Heart right ventricle (tissue), 16 donors: ENCODE measurements at regions not wholly inside any gene's neighbourhood (a gene's known extent, or its start where the extent isn't known, plus 50 kb on each side); places are given as distances from the start of the nearest gene placed in this dataset.

Experiments used
- ATAC-seq, 8 donors: fragments of 200-7000 bp; cut with Tn5 transposase; one replicate each; pipeline ENCODE4 v1.9.1; 2020; ENCODE audit warnings: mild to moderate bottlenecking in 8 of 8, moderate library complexity in 8 of 8, moderate number of reproducible peaks in 1 of 8
- DNase-seq, 2 donors: peaks; one replicate each; pipeline ENCODE4 v3.0.0-alpha.2; 2020
- H3K27ac ChIP-seq, 10 donors: fragments of 200-600 bp; sonication (generic) in 2 of 10; one replicate each; pipeline versions ENCODE4 v1.5.0 to v1.8.0; 2020 to 2022; ENCODE audit warnings: mild to moderate bottlenecking in 3 of 10
- H3K27me3 ChIP-seq, 7 donors: fragments of 200-600 bp; one replicate each; pipeline ENCODE4 v1.8.0; 2021 to 2022; ENCODE audit warnings: mild to moderate bottlenecking in 2 of 7
- H3K36me3 ChIP-seq, 9 donors: fragments of 200-600 bp; sonication (generic) in 1 of 9; one replicate each; pipeline versions ENCODE4 v1.5.0 to v1.8.0; 2020 to 2022; ENCODE audit warnings: mild to moderate bottlenecking in 2 of 9
- H3K4me1 ChIP-seq, 9 donors: fragments of 200-600 bp; sonication (generic) in 1 of 9; one replicate each; pipeline versions ENCODE4 v1.5.0 to v1.8.0; 2020 to 2022; ENCODE audit warnings: mild to moderate bottlenecking in 4 of 9
- H3K4me3 ChIP-seq, 10 donors: fragments of 200-600 bp; sonication (generic) in 2 of 10; one replicate each; pipeline versions ENCODE4 v1.5.0 to v1.8.0; 2020 to 2022; ENCODE audit warnings: mild to moderate bottlenecking in 7 of 10, moderate library complexity in 2 of 10
- H3K9me3 ChIP-seq, 11 donors: fragments of 200-600 bp in 10 of 11; sonication (generic) in 2 of 11; one replicate each; pipeline versions ENCODE4 v1.5.0 to v1.8.0; 2013 to 2022; ENCODE audit warnings: mild to moderate bottlenecking in 2 of 11, control low read depth in 1 of 11, moderate library complexity in 1 of 11
- WGBS, 2 donors: extraction: QIAGEN DNeasy Blood & Tissue Kit; methylation state at CpG; one replicate each; pipeline ENCODE4 v1.1.7; 2013; ENCODE audit warnings: inconsistent platforms in 1 of 2; 5-methylcytosine and 5-hydroxymethylcytosine counted together
- intact Hi-C, 10 donors: fragments of 100-400 bp; cut with DNase I; formaldehyde crosslinking; loops; one replicate each; pipeline versions ENCODE4 v1.11.1 to v1.14.2; 2022
- TF ChIP-seq, protein P1 (sequence below), 9 donors: fragments of 200-600 bp; sonication (generic) in 2 of 9; IDR thresholded peaks; one replicate each; pipeline versions ENCODE4 v1.5.0 to v1.8.0; 2021 to 2022; ENCODE audit warnings: antibody characterized with exemption in 9 of 9, mild to moderate bottlenecking in 5 of 9, moderate library complexity in 1 of 9
- donor health status: Arrhythmogenic right ventricular cardiomyopathy.
- donor health status: ischemic (EF 13 %, LVEDD 7.1; RV severe dilation, severe dysfunction).
- donor health status: healthy with polysubstance abuse.
- donor health status: DM: no; HTN: yes; CAD: no.
- donor health status: DM: no; HTN: no; CAD: no.
- donor health status: ischemic (EF 25% LVEDD 6.9; RV normal size, moderate dysfunction).
- donor health status: ischemic (EF 25% LVEDD 5.7; RV mildly dilated, moderate dysfunction).
- donor health status: healthy.
- donor health status: DM: yes; HTN: yes; CAD: no.
- donor health status: Ischemic cardiomyopathy.
- donor health status: ischemic (EF 35%, LVEDD 5.7; RV mildly dilated, moderate dysfunction).
- donor health status: nonischemic (EF 11% LVEDD 7.7; RV severe dilation, severe dysfunction).
- donor health status: DM: yes; HTN: yes; CAD: no.
- donor health status: PGD.
- donor health status: ischemic (EF 29% LVEDD 5.4; RV normal size, mild dysfunction).
- donor health status: nonischemic (EF 23%, LVEDD 6.1; RV moderate dilation, normal function).

DNA sequence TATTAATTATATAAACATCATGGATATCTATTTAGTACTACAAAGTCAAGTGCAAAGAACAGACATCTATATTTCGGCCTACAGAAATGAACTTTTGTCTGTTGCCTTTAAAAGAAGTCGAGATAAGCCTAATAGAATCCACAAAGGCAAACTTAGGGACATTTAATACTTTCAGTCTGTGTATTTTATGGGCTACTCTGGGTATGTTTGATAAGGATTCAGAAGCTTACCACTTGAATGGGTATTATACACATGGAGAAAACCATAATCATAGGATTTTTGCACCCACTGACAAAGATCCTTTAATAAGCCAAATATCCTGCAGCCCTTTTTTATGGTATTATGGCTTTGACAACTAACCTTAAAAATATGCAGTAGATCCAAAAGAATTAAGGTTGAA lies 224.8 kb downstream of the LMO4 start:
- Histone ChIP-seq H3K9me3 (no peaks in the 10 kb centered on the region), H3K27ac (no peak overlapping the region), H3K4me1 (no peaks in the 10 kb centered on the region), H3K36me3 (no peaks in the 10 kb centered on the region), H3K27me3 (no peaks in the 10 kb centered on the region), H3K4me3 (no peak overlapping the region)
- intact Hi-C loops, result no loop called here
- no peak for ATAC-seq
- TF ChIP-seq, protein P1, sequence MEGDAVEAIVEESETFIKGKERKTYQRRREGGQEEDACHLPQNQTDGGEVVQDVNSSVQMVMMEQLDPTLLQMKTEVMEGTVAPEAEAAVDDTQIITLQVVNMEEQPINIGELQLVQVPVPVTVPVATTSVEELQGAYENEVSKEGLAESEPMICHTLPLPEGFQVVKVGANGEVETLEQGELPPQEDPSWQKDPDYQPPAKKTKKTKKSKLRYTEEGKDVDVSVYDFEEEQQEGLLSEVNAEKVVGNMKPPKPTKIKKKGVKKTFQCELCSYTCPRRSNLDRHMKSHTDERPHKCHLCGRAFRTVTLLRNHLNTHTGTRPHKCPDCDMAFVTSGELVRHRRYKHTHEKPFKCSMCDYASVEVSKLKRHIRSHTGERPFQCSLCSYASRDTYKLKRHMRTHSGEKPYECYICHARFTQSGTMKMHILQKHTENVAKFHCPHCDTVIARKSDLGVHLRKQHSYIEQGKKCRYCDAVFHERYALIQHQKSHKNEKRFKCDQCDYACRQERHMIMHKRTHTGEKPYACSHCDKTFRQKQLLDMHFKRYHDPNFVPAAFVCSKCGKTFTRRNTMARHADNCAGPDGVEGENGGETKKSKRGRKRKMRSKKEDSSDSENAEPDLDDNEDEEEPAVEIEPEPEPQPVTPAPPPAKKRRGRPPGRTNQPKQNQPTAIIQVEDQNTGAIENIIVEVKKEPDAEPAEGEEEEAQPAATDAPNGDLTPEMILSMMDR (IDR thresholded peaks at IDR 0.05), result no peak
- no peak for DNase-seq
- WGBS, 2 donors, result 83 to 91% methylated on average over 2 of the region's 2 CpGs

GRCh38 chr1:87555366-87555765 lies 226.7 kb downstream of the LMO4 start:
- Histone ChIP-seq H3K36me3 (no peaks in the 10 kb centered on the region), H3K4me3 (no peak overlapping the region), H3K27ac (no peak overlapping the region), H3K4me1 (peaks cover 0 to 6% (median 0%) of the 10 kb centered on the region in 9 donors), H3K9me3 (no peaks in the 10 kb centered on the region), H3K27me3 (no peaks in the 10 kb centered on the region)
- ATAC-seq, result no peak
- intact Hi-C loops, result no loop called here
- WGBS, 2 donors, result 90 to 92% methylated on average over 1 of the region's 1 CpG
- TF ChIP-seq, protein P1 (IDR thresholded peaks at IDR 0.05), result no peak
- DNase-seq, result no peak

- Histone ChIP-seq H3K27me3 (no peaks in the 10 kb centered on the region), H3K27ac (no peak overlapping the region), H3K36me3 (no peaks in the 10 kb centered on the region), H3K9me3 (no peaks in the 10 kb centered on the region), H3K4me1 (peaks cover 0 to 6% (median 0%) of the 10 kb centered on the region in 9 donors), H3K4me3 (no peak overlapping the region)
- DNase-seq, result no peak
- 89 to 92% methylated on average over 3 of the region's 3 CpGs for WGBS, 2 donors
- TF ChIP-seq, protein P1 (IDR thresholded peaks at IDR 0.05), result no peak
- ATAC-seq, result no peak
- intact Hi-C loops, result no loop called here
These were observed 227.6 kb downstream of the LMO4 start for GRCh38 chr1:87556326-87556725.

DNA sequence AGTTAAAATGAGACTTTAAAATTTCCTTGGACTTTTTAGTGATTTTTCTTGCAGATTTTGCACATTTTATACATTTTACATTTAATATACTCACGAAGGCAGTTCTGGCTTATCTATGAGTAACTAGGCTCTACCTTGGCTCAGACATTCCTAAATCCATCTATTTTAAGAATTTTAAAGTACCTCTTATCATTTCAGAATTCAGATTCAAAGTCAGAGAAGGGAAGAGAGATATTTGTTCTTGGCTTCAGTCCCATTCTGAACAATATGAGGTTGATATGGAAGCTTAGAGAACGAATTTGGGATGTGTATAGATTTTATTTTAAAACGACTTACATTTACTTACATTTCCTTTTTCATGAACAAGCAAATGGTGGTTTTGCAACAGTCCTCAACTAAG lies 230.2 kb downstream of the LMO4 start:
- Histone ChIP-seq H3K4me3 (no peak overlapping the region), H3K27ac (no peak overlapping the region), H3K4me1 (peaks cover 0 to 6% (median 0%) of the 10 kb centered on the region in 9 donors), H3K36me3 (no peaks in the 10 kb centered on the region), H3K9me3 (no peaks in the 10 kb centered on the region), H3K27me3 (no peaks in the 10 kb centered on the region)
- ATAC-seq (no peak), DNase-seq (no peak)
- WGBS, 2 donors, result 16 to 28% methylated on average over 3 of the region's 3 CpGs
- intact Hi-C loops, result no loop called here
- TF ChIP-seq, protein P1 (IDR thresholded peaks at IDR 0.05), result no peak
